Endodermal cell (in vitro differentiated cells): ENCODE measurements at regions not wholly inside any gene's neighbourhood (a gene's known extent, or its start where the extent isn't known, plus 50 kb on each side); places are given as distances from the start of the nearest gene placed in this dataset.

ENCODE experiments used
- DNase-seq: peaks from one replicate; pipeline ENCODE4 v3.0.0-alpha.2; 2017
- H3K27ac ChIP-seq: 2 replicates; pipeline ENCODE4 v1.5.1; 2013; ENCODE audit warnings: mild to moderate bottlenecking, low read depth, low read length, moderate library complexity
- H3K27me3 ChIP-seq: 2 replicates; pipeline ENCODE4 v1.6.1; 2013; ENCODE audit warnings: mild to moderate bottlenecking, low read length, moderate library complexity; ENCODE audit not compliant: insufficient read depth, control insufficient read depth, poor library complexity, severe bottlenecking
- H3K36me3 ChIP-seq: 2 replicates; pipeline ENCODE4 v1.7.0; 2013; ENCODE audit warnings: mild to moderate bottlenecking, low read length, moderate library complexity; ENCODE audit not compliant: control insufficient read depth, insufficient read depth
- H3K4me1 ChIP-seq: one replicate; pipeline ENCODE4 v1.7.0; 2013; ENCODE audit warnings: low read length; ENCODE audit not compliant: control insufficient read depth, insufficient read depth
- H3K4me3 ChIP-seq: 2 replicates; pipeline ENCODE4 v1.5.1; 2013; ENCODE audit warnings: mild to moderate bottlenecking, low read length, moderate library complexity
- H3K9ac ChIP-seq: 2 replicates; pipeline ENCODE4 v1.6.1; 2013; ENCODE audit warnings: mild to moderate bottlenecking, low read length, moderate library complexity; ENCODE audit not compliant: poor library complexity, severe bottlenecking; ENCODE audit errors: extremely low read depth
- H3K9me3 ChIP-seq: 2 replicates; pipeline ENCODE4 v1.6.1; 2013; ENCODE audit warnings: mild to moderate bottlenecking, low read length, moderate library complexity; ENCODE audit not compliant: control insufficient read depth
- H3K27ac Mint-ChIP-seq: 2 replicates; pipeline ENCODE4 v1.8.0; 2020; ENCODE audit warnings: mixed read lengths
- H3K27me3 Mint-ChIP-seq: 2 replicates; pipeline ENCODE4 v1.8.0; 2021; ENCODE audit warnings: mild to moderate bottlenecking, mixed read lengths; ENCODE audit not compliant: insufficient read depth
- H3K36me3 Mint-ChIP-seq: 2 replicates; pipeline ENCODE4 v1.8.0; 2020; ENCODE audit warnings: low read depth, mixed read lengths
- H3K4me1 Mint-ChIP-seq: 2 replicates; pipeline ENCODE4 v1.8.0; 2020; ENCODE audit warnings: mixed read lengths
- H3K4me3 Mint-ChIP-seq: 2 replicates; pipeline ENCODE4 v1.8.0; 2020; ENCODE audit warnings: mild to moderate bottlenecking, moderate library complexity, mixed read lengths
- H3K9me3 Mint-ChIP-seq: 2 replicates; pipeline ENCODE4 v1.8.0; 2020; ENCODE audit warnings: mild to moderate bottlenecking, mixed read lengths
- WGBS, 2 experiments: methylation state at CpG; one replicate each; pipeline versions ENCODE4 v1.1.5 to v1.1.7; 2013; ENCODE audit warnings: missing lambda C conversion rate in 2 of 2, mixed read lengths in 1 of 2; ENCODE audit not compliant: insufficient coverage in 1 of 2, insufficient read length in 1 of 2; 5-methylcytosine and 5-hydroxymethylcytosine counted together
- TF ChIP-seq, protein P1 (sequence below): fragments of 200-600 bp; sonication (generic); conservative IDR thresholded peaks from 2 replicates; pipeline ENCODE4 v1.5.0; 2021; ENCODE audit warnings: antibody characterized with exemption, mild to moderate bottlenecking

- Mint-ChIP-seq H3K27ac (no peak overlapping the region), H3K9me3 (no peaks in the 10 kb centered on the region), H3K4me3 (no peak overlapping the region), H3K4me1 (no peaks in the 10 kb centered on the region), H3K27me3 (no peaks in the 10 kb centered on the region), H3K36me3 (no peaks in the 10 kb centered on the region)
- WGBS, 2 experiments, result 88% methylated on average over 1 of the region's 2 CpGs; no CpG with 5 or more reads in 1 of the 2 experiments
- no peaks in the 10 kb centered on the region for H3K4me1 ChIP-seq
- no peaks in the 10 kb centered on the region for H3K9me3 ChIP-seq
- no peak overlapping the region for H3K9ac ChIP-seq
- no peaks in the 10 kb centered on the region for H3K36me3 ChIP-seq
- no peak for DNase-seq
- no peaks in the 10 kb centered on the region for H3K27me3 ChIP-seq
- no peak overlapping the region for H3K4me3 ChIP-seq
- TF ChIP-seq, protein P1, sequence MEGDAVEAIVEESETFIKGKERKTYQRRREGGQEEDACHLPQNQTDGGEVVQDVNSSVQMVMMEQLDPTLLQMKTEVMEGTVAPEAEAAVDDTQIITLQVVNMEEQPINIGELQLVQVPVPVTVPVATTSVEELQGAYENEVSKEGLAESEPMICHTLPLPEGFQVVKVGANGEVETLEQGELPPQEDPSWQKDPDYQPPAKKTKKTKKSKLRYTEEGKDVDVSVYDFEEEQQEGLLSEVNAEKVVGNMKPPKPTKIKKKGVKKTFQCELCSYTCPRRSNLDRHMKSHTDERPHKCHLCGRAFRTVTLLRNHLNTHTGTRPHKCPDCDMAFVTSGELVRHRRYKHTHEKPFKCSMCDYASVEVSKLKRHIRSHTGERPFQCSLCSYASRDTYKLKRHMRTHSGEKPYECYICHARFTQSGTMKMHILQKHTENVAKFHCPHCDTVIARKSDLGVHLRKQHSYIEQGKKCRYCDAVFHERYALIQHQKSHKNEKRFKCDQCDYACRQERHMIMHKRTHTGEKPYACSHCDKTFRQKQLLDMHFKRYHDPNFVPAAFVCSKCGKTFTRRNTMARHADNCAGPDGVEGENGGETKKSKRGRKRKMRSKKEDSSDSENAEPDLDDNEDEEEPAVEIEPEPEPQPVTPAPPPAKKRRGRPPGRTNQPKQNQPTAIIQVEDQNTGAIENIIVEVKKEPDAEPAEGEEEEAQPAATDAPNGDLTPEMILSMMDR, result no peak
- H3K27ac ChIP-seq, result no peak overlapping the region
These were observed 96.3 kb upstream of the SATB2 start for GRCh38 chr2:199554026-199554425.

- Histone ChIP-seq H3K9ac (no peak overlapping the region), H3K27me3 (no peaks in the 10 kb centered on the region), H3K4me1 (no peaks in the 10 kb centered on the region), H3K27ac (no peak overlapping the region), H3K36me3 (no peaks in the 10 kb centered on the region), H3K4me3 (no peak overlapping the region), H3K9me3 (no peaks in the 10 kb centered on the region)
- H3K4me3 Mint-ChIP-seq, result no peak overlapping the region
- WGBS, 2 experiments, result 91 to 94% methylated on average over 5 to 6 of the region's 6 CpGs
- no peaks in the 10 kb centered on the region for H3K27me3 Mint-ChIP-seq
- no peaks in the 10 kb centered on the region for H3K4me1 Mint-ChIP-seq
- H3K27ac Mint-ChIP-seq, result no peak overlapping the region
- TF ChIP-seq, protein P1, result no peak
- no peak for DNase-seq
- H3K36me3 Mint-ChIP-seq, result no peaks in the 10 kb centered on the region
- no peaks in the 10 kb centered on the region for H3K9me3 Mint-ChIP-seq
These were observed 94.4 kb upstream of the SATB2 start for GRCh38 chr2:199552141-199552540.

DNA sequence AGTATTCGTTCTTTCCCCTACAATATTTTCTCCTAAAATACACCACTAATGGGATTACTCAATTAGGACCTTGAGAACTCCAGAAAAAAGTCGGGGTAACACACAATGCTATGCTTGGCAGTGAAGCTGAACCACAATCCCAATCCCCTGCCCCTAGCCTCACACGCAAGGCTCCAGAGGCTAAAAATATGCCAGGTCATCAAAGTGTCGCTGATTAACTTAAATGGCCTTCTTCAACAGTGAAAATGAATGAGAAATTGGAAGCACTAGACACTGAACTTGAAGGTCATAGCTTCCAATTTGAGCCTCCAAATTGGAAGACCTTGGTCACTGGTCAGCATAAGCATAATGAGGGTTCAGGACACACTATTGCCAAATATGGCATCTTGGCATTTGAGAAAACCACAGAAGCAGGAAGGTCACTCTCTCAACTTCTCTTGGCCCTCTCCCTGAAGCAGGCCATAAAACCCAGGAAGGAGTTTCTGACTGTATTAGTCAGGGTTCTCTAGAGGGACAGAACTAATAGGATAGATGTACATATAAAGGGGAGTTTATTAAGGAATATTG is 86.0 kb upstream of the SATB2 start:
- WGBS, 2 experiments, result 87 to 93% methylated on average over 2 to 4 of the region's 4 CpGs
- DNase-seq, result no peak
- H3K27ac ChIP-seq, result no peak overlapping the region
- H3K4me1 Mint-ChIP-seq, result no peaks in the 10 kb centered on the region
- no peaks in the 10 kb centered on the region for H3K27me3 ChIP-seq
- TF ChIP-seq, protein P1, result no peak
- no peaks in the 10 kb centered on the region for H3K4me1 ChIP-seq
- no peaks in the 10 kb centered on the region for H3K27me3 Mint-ChIP-seq
- no peak overlapping the region for H3K4me3 Mint-ChIP-seq
- no peak overlapping the region for H3K4me3 ChIP-seq
- H3K27ac Mint-ChIP-seq, result no peak overlapping the region
- no peaks in the 10 kb centered on the region for H3K36me3 Mint-ChIP-seq
- H3K9me3 ChIP-seq, result no peaks in the 10 kb centered on the region
- H3K36me3 ChIP-seq, result no peaks in the 10 kb centered on the region
- H3K9me3 Mint-ChIP-seq, result no peaks in the 10 kb centered on the region
- no peak overlapping the region for H3K9ac ChIP-seq
